ENCODE measurements at regions not wholly inside any gene's neighbourhood (a gene's known extent, or its start where the extent isn't known, plus 50 kb on each side); places are given as distances from the start of the nearest gene placed in this dataset.

GRCh38 chr13:79908381-79908780 lies 427.4 kb downstream of the NDFIP2 start:
- Histone ChIP-seq H3K4me1 (ENCODE audit: insufficient read depth, insufficient read length) (no peaks in the 10 kb centered on the region), H3K4me3 (ENCODE audit: insufficient read length, low read depth) (no peak overlapping the region), H3K9ac (ENCODE audit: insufficient read length, low read depth) (no peak overlapping the region), H3K36me3 (ENCODE audit: insufficient read depth, insufficient read length, low read length) (no peaks in the 10 kb centered on the region), H3K9me3 (ENCODE audit: insufficient read depth, low read length) (no peaks in the 10 kb centered on the region), H3K27me3 (ENCODE audit: insufficient read depth, insufficient read length) (no peaks in the 10 kb centered on the region)
- TF ChIP-seq SUZ12 (IDR thresholded peaks at IDR 0.05; ENCODE audit: extremely low read depth, insufficient read depth, insufficient read length) (no peak), YY1 (IDR thresholded peaks at IDR 0.05; ENCODE audit: insufficient read depth, insufficient read length) (no peak), ZNF274 (IDR thresholded peaks at IDR 0.05; ENCODE audit: low read depth, low read length) (no peak)
- no peak for DNase-seq (ENCODE audit: low read depth, low spot score)

GRCh38 chr13:79907527-79907926 lies 426.6 kb downstream of the NDFIP2 start:
- Histone ChIP-seq H3K4me1 (ENCODE audit: insufficient read depth, insufficient read length) (no peaks in the 10 kb centered on the region), H3K27me3 (ENCODE audit: insufficient read depth, insufficient read length) (no peaks in the 10 kb centered on the region), H3K4me3 (ENCODE audit: insufficient read length, low read depth) (no peak overlapping the region), H3K9me3 (ENCODE audit: insufficient read depth, low read length) (no peaks in the 10 kb centered on the region), H3K9ac (ENCODE audit: insufficient read length, low read depth) (no peak overlapping the region), H3K36me3 (ENCODE audit: insufficient read depth, insufficient read length, low read length) (no peaks in the 10 kb centered on the region)
- TF ChIP-seq ZNF274 (IDR thresholded peaks at IDR 0.05; ENCODE audit: low read depth, low read length): no peak
- DNase-seq (ENCODE audit: low read depth, low spot score): no peak

- no peak overlapping the region for H3K9ac ChIP-seq (ENCODE audit: insufficient read length, low read depth)
- H3K4me3 ChIP-seq (ENCODE audit: insufficient read length, low read depth): no peak overlapping the region
- no peak for DNase-seq (ENCODE audit: low read depth, low spot score)
- H3K4me1 ChIP-seq (ENCODE audit: insufficient read depth, insufficient read length): no peaks in the 10 kb centered on the region
- H3K36me3 ChIP-seq (ENCODE audit: insufficient read depth, insufficient read length, low read length): no peaks in the 10 kb centered on the region
- H3K9me3 ChIP-seq (ENCODE audit: insufficient read depth, low read length): no peaks in the 10 kb centered on the region
- no peak for TF ChIP-seq SUZ12 (IDR thresholded peaks at IDR 0.05; ENCODE audit: extremely low read depth, insufficient read depth, insufficient read length)
- TF ChIP-seq YY1 (IDR thresholded peaks at IDR 0.05; ENCODE audit: insufficient read depth, insufficient read length): no peak
- TF ChIP-seq ZNF274 (IDR thresholded peaks at IDR 0.05; ENCODE audit: low read depth, low read length): no peak
- H3K27me3 ChIP-seq (ENCODE audit: insufficient read depth, insufficient read length): no peaks in the 10 kb centered on the region
Observed at GRCh38 chr13:79906345-79906744, 425.4 kb downstream of the NDFIP2 start.

- no peak overlapping the region for H3K9ac ChIP-seq (ENCODE audit: insufficient read length, low read depth)
- no peaks in the 10 kb centered on the region for H3K36me3 ChIP-seq (ENCODE audit: insufficient read depth, insufficient read length, low read length)
- no peaks in the 10 kb centered on the region for H3K27me3 ChIP-seq (ENCODE audit: insufficient read depth, insufficient read length)
- H3K4me3 ChIP-seq (ENCODE audit: insufficient read length, low read depth): no peak overlapping the region
- H3K9me3 ChIP-seq (ENCODE audit: insufficient read depth, low read length): no peaks in the 10 kb centered on the region
- H3K4me1 ChIP-seq (ENCODE audit: insufficient read depth, insufficient read length): no peaks in the 10 kb centered on the region
- TF ChIP-seq SUZ12 (IDR thresholded peaks at IDR 0.05; ENCODE audit: extremely low read depth, insufficient read depth, insufficient read length) (no peak), ZNF274 (IDR thresholded peaks at IDR 0.05; ENCODE audit: low read depth, low read length) (no peak), YY1 (IDR thresholded peaks at IDR 0.05; ENCODE audit: insufficient read depth, insufficient read length) (no peak)
- DNase-seq (ENCODE audit: low read depth, low spot score): no peak
Observed at GRCh38 chr13:79905018-79905417, 424.1 kb downstream of the NDFIP2 start.

GRCh38 chr13:79904581-79904980 lies 423.6 kb downstream of the NDFIP2 start:
- no peak for TF ChIP-seq SUZ12 (IDR thresholded peaks at IDR 0.05; ENCODE audit: extremely low read depth, insufficient read depth, insufficient read length)
- TF ChIP-seq ZNF274 (IDR thresholded peaks at IDR 0.05; ENCODE audit: low read depth, low read length): no peak
- TF ChIP-seq YY1 (IDR thresholded peaks at IDR 0.05; ENCODE audit: insufficient read depth, insufficient read length): no peak
- no peak overlapping the region for H3K4me3 ChIP-seq (ENCODE audit: insufficient read length, low read depth)
- no peaks in the 10 kb centered on the region for H3K27me3 ChIP-seq (ENCODE audit: insufficient read depth, insufficient read length)
- no peaks in the 10 kb centered on the region for H3K36me3 ChIP-seq (ENCODE audit: insufficient read depth, insufficient read length, low read length)
- H3K9ac ChIP-seq (ENCODE audit: insufficient read length, low read depth): no peak overlapping the region
- H3K4me1 ChIP-seq (ENCODE audit: insufficient read depth, insufficient read length): no peaks in the 10 kb centered on the region
- no peaks in the 10 kb centered on the region for H3K9me3 ChIP-seq (ENCODE audit: insufficient read depth, low read length)
- no peak for DNase-seq (ENCODE audit: low read depth, low spot score)

GRCh38 chr13:79901336-79901735 lies 420.4 kb downstream of the NDFIP2 start:
- DNase-seq (ENCODE audit: low read depth, low spot score): no peak
- no peaks in the 10 kb centered on the region for H3K27me3 ChIP-seq (ENCODE audit: insufficient read depth, insufficient read length)
- H3K9me3 ChIP-seq (ENCODE audit: insufficient read depth, low read length): no peaks in the 10 kb centered on the region
- H3K9ac ChIP-seq (ENCODE audit: insufficient read length, low read depth): no peak overlapping the region
- no peaks in the 10 kb centered on the region for H3K4me1 ChIP-seq (ENCODE audit: insufficient read depth, insufficient read length)
- no peaks in the 10 kb centered on the region for H3K36me3 ChIP-seq (ENCODE audit: insufficient read depth, insufficient read length, low read length)
- no peak for TF ChIP-seq YY1 (IDR thresholded peaks at IDR 0.05; ENCODE audit: insufficient read depth, insufficient read length)
- TF ChIP-seq SUZ12 (IDR thresholded peaks at IDR 0.05; ENCODE audit: extremely low read depth, insufficient read depth, insufficient read length): no peak
- no peak for TF ChIP-seq ZNF274 (IDR thresholded peaks at IDR 0.05; ENCODE audit: low read depth, low read length)
- H3K4me3 ChIP-seq (ENCODE audit: insufficient read length, low read depth): no peak overlapping the region

GRCh38 chr13:79900356-79900755 lies 419.4 kb downstream of the NDFIP2 start:
- Histone ChIP-seq H3K4me3 (ENCODE audit: insufficient read length, low read depth) (no peak overlapping the region), H3K4me1 (ENCODE audit: insufficient read depth, insufficient read length) (no peaks in the 10 kb centered on the region), H3K27me3 (ENCODE audit: insufficient read depth, insufficient read length) (no peaks in the 10 kb centered on the region), H3K9ac (ENCODE audit: insufficient read length, low read depth) (no peak overlapping the region), H3K36me3 (ENCODE audit: insufficient read depth, insufficient read length, low read length) (no peaks in the 10 kb centered on the region), H3K9me3 (ENCODE audit: insufficient read depth, low read length) (no peaks in the 10 kb centered on the region)
- DNase-seq (ENCODE audit: low read depth, low spot score): no peak
- no peak for TF ChIP-seq YY1 (IDR thresholded peaks at IDR 0.05; ENCODE audit: insufficient read depth, insufficient read length)
- TF ChIP-seq ZNF274 (IDR thresholded peaks at IDR 0.05; ENCODE audit: low read depth, low read length): no peak
- no peak for TF ChIP-seq SUZ12 (IDR thresholded peaks at IDR 0.05; ENCODE audit: extremely low read depth, insufficient read depth, insufficient read length)

GRCh38 chr13:79898996-79899395 lies 418.0 kb downstream of the NDFIP2 start:
- Histone ChIP-seq H3K9me3 (ENCODE audit: insufficient read depth, low read length) (no peaks in the 10 kb centered on the region), H3K4me1 (ENCODE audit: insufficient read depth, insufficient read length) (no peaks in the 10 kb centered on the region), H3K27me3 (ENCODE audit: insufficient read depth, insufficient read length) (no peaks in the 10 kb centered on the region), H3K4me3 (ENCODE audit: insufficient read length, low read depth) (no peak overlapping the region), H3K9ac (ENCODE audit: insufficient read length, low read depth) (no peak overlapping the region), H3K36me3 (ENCODE audit: insufficient read depth, insufficient read length, low read length) (no peaks in the 10 kb centered on the region)
- no peak for DNase-seq (ENCODE audit: low read depth, low spot score)
- TF ChIP-seq YY1 (IDR thresholded peaks at IDR 0.05; ENCODE audit: insufficient read depth, insufficient read length): no peak
- no peak for TF ChIP-seq ZNF274 (IDR thresholded peaks at IDR 0.05; ENCODE audit: low read depth, low read length)
- TF ChIP-seq SUZ12 (IDR thresholded peaks at IDR 0.05; ENCODE audit: extremely low read depth, insufficient read depth, insufficient read length): no peak
